ENCODE measurements at regions not wholly inside any gene's neighbourhood (a gene's known extent, or its start where the extent isn't known, plus 50 kb on each side); places are given as distances from the start of the nearest gene placed in this dataset.

GRCh38 chr9:134533850-134534588 lies 107.6 kb upstream of the COL5A1 start:
- TF ChIP-seq, protein P1, sequence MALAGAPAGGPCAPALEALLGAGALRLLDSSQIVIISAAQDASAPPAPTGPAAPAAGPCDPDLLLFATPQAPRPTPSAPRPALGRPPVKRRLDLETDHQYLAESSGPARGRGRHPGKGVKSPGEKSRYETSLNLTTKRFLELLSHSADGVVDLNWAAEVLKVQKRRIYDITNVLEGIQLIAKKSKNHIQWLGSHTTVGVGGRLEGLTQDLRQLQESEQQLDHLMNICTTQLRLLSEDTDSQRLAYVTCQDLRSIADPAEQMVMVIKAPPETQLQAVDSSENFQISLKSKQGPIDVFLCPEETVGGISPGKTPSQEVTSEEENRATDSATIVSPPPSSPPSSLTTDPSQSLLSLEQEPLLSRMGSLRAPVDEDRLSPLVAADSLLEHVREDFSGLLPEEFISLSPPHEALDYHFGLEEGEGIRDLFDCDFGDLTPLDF (CRISPR knock-in tag; IDR thresholded peaks at IDR 0.05), result no peak
- TF ChIP-seq YY1 (IDR thresholded peaks at IDR 0.05; ENCODE audit: borderline replicate concordance in 1 of 3, control insufficient read depth in 1 of 3, extremely low read depth in 1 of 3, insufficient read depth in 3 of 3, insufficient read length in 1 of 3, insufficient replicate concordance in 2 of 3, low read depth in 1 of 3, low read length in 2 of 3) (no peak), NR2C2 (CRISPR knock-in tag; IDR thresholded peaks at IDR 0.05) (no peak), NR2C2 (tag; IDR thresholded peaks at IDR 0.05) (no peak)
